ENCODE measurements at regions not wholly inside any gene's neighbourhood (a gene's known extent, or its start where the extent isn't known, plus 50 kb on each side); places are given as distances from the start of the nearest gene placed in this dataset.
A peak's percentile ranks its signal among the peaks of the same experiment; 100 is the strongest.

DNA sequence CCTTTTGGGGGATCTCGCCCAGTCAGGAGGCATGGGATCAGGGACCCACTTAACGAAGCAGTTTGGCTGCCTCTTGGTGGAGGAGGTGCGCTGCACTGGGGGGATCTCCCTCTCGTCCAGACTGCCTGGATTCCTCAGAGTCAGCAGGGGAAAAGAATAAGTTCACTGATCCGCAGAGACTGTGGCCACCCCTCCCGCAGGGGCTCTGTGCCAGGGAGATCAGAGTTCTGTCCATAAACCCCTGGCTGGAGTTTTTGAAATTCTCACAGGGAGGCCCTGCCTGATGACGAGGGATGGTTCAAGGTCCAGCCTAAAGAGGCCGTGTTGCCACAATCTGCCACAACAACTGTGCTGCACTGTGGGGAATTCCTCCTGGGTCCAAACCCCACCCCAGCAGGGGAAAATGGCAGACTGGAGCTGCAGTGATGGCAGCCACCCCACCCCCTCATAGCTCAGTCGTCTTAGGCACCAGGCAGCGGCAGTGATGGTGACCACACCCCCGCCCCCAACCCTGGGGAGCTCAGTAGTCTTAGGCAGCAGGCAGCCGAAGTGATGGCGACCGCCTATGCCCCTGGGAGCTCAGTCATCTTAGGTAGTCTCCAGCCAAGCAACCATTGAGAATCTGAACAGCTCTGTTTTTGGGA lies 273.8 kb upstream of the USP25 start (continued):
- TF ChIP-seq HMGXB4 (CRISPR knock-in tag; IDR thresholded peaks at IDR 0.05; ENCODE audit: borderline replicate concordance in 1 of 2, low read depth in 1 of 2) (0 out of 4 replicates have a peak, but pooled peaks of 1 of the 2 experiments have one; percentile 6), KIAA2018 (CRISPR knock-in tag; IDR thresholded peaks at IDR 0.05; ENCODE audit: borderline replicate concordance) (no peak), SRF (IDR thresholded peaks at IDR 0.05; ENCODE audit: low read depth, low read length) (no peak), PLRG1 (conservative IDR thresholded peaks at IDR 0.05) (no peak), CENPT (CRISPR knock-in tag; IDR thresholded peaks at IDR 0.05; ENCODE audit: low read depth) (no peak), LCORL (IDR thresholded peaks at IDR 0.05) (no peak), LCORL (CRISPR knock-in tag; IDR thresholded peaks at IDR 0.05) (peak; percentile 88), FOXA1 (IDR thresholded peaks at IDR 0.05) (no peak), FOXA1 (CRISPR knock-in tag; IDR thresholded peaks at IDR 0.05) (no peak), DNMT1 (CRISPR knock-in tag; IDR thresholded peaks at IDR 0.05) (no peak), ZBTB20 (CRISPR knock-in tag; IDR thresholded peaks at IDR 0.05; ENCODE audit: borderline replicate concordance, low read depth) (peak; percentile 54; the same call in 1 of the 2 replicates), GPBP1L1 (CRISPR knock-in tag; IDR thresholded peaks at IDR 0.05) (no peak), SP2 (CRISPR knock-in tag; IDR thresholded peaks at IDR 0.05) (no peak), YEATS4 (CRISPR knock-in tag; IDR thresholded peaks at IDR 0.05; ENCODE audit: borderline replicate concordance) (peak; percentile 67), ZNF331 (CRISPR knock-in tag; IDR thresholded peaks at IDR 0.05) (peak; percentile 62; the same call in 1 of the 2 replicates), NR2F6 (IDR thresholded peaks at IDR 0.05) (peak; percentile 57), NR2F6 (CRISPR knock-in tag; IDR thresholded peaks at IDR 0.05) (peak; percentile 59; the same call in 1 of the 2 replicates), SIX1 (CRISPR knock-in tag; IDR thresholded peaks at IDR 0.05; ENCODE audit: borderline replicate concordance) (peak; percentile 27; the same call in 1 of the 2 replicates)
- TF ChIP-seq, protein P1, sequence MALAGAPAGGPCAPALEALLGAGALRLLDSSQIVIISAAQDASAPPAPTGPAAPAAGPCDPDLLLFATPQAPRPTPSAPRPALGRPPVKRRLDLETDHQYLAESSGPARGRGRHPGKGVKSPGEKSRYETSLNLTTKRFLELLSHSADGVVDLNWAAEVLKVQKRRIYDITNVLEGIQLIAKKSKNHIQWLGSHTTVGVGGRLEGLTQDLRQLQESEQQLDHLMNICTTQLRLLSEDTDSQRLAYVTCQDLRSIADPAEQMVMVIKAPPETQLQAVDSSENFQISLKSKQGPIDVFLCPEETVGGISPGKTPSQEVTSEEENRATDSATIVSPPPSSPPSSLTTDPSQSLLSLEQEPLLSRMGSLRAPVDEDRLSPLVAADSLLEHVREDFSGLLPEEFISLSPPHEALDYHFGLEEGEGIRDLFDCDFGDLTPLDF (CRISPR knock-in tag; IDR thresholded peaks at IDR 0.05) = no peak
